ENCODE measurements at regions not wholly inside any gene's neighbourhood (a gene's known extent, or its start where the extent isn't known, plus 50 kb on each side); places are given as distances from the start of the nearest gene placed in this dataset.

GRCh38 chr7:22920672-22921071, 93.3 kb downstream of the HYCC1 start:
- no peak for DNase-seq (ENCODE audit: low read depth, low spot score)
- no peak overlapping the region for H3K27ac Mint-ChIP-seq (ENCODE audit: unreplicated experiment)
- peaks cover 16% of the 10 kb centered on the region for H3K9me3 Mint-ChIP-seq
- no peak overlapping the region for H3K4me3 Mint-ChIP-seq
- H3K36me3 Mint-ChIP-seq (ENCODE audit: low read depth), result peaks cover 19% of the 10 kb centered on the region
- TF ChIP-seq CTCF (conservative IDR thresholded peaks at IDR 0.05), result no peak
- no peaks in the 10 kb centered on the region for H3K27me3 Mint-ChIP-seq (ENCODE audit: low read depth)
- peaks cover 3% of the 10 kb centered on the region for H3K4me1 Mint-ChIP-seq

- no peak for TF ChIP-seq CTCF (conservative IDR thresholded peaks at IDR 0.05)
- Mint-ChIP-seq H3K4me1 (no peaks in the 10 kb centered on the region), H3K4me3 (no peak overlapping the region), H3K9me3 (peaks cover 27% of the 10 kb centered on the region), H3K36me3 (ENCODE audit: low read depth) (peaks cover 23% of the 10 kb centered on the region), H3K27me3 (ENCODE audit: low read depth) (no peaks in the 10 kb centered on the region), H3K27ac (ENCODE audit: unreplicated experiment) (no peak overlapping the region)
- no peak for DNase-seq (ENCODE audit: low read depth, low spot score)
These were observed 90.5 kb upstream of the TOMM7 start for GRCh38 chr7:22913158-22913557.

- peaks cover 27% of the 10 kb centered on the region for H3K9me3 Mint-ChIP-seq
- H3K27ac Mint-ChIP-seq (ENCODE audit: unreplicated experiment), result no peak overlapping the region
- no peak for DNase-seq (ENCODE audit: low read depth, low spot score)
- no peak for TF ChIP-seq CTCF (conservative IDR thresholded peaks at IDR 0.05)
- H3K4me1 Mint-ChIP-seq, result no peaks in the 10 kb centered on the region
- peaks cover 23% of the 10 kb centered on the region for H3K36me3 Mint-ChIP-seq (ENCODE audit: low read depth)
- no peak overlapping the region for H3K4me3 Mint-ChIP-seq
- no peaks in the 10 kb centered on the region for H3K27me3 Mint-ChIP-seq (ENCODE audit: low read depth)
These were observed 89.2 kb upstream of the TOMM7 start for GRCh38 chr7:22911889-22912288.

GRCh38 chr7:22909917-22910316, 87.3 kb upstream of the TOMM7 start:
- no peak overlapping the region for H3K27ac Mint-ChIP-seq (ENCODE audit: unreplicated experiment)
- H3K36me3 Mint-ChIP-seq (ENCODE audit: low read depth), result peaks cover 21% of the 10 kb centered on the region
- no peak for TF ChIP-seq CTCF (conservative IDR thresholded peaks at IDR 0.05)
- no peaks in the 10 kb centered on the region for H3K27me3 Mint-ChIP-seq (ENCODE audit: low read depth)
- DNase-seq (ENCODE audit: low read depth, low spot score), result no peak
- H3K4me3 Mint-ChIP-seq, result no peak overlapping the region
- peaks cover 25% of the 10 kb centered on the region for H3K9me3 Mint-ChIP-seq
- H3K4me1 Mint-ChIP-seq, result no peaks in the 10 kb centered on the region

- H3K36me3 Mint-ChIP-seq (ENCODE audit: low read depth), result peaks cover 6% of the 10 kb centered on the region
- peaks cover 10% of the 10 kb centered on the region for H3K9me3 Mint-ChIP-seq
- H3K4me3 Mint-ChIP-seq, result no peak overlapping the region
- no peak for TF ChIP-seq CTCF (conservative IDR thresholded peaks at IDR 0.05)
- DNase-seq (ENCODE audit: low read depth, low spot score), result no peak
- no peaks in the 10 kb centered on the region for H3K4me1 Mint-ChIP-seq
- H3K27ac Mint-ChIP-seq (ENCODE audit: unreplicated experiment), result no peak overlapping the region
- H3K27me3 Mint-ChIP-seq (ENCODE audit: low read depth), result no peaks in the 10 kb centered on the region
These were observed 85.2 kb upstream of the TOMM7 start for GRCh38 chr7:22907805-22908204.

GRCh38 chr7:22900784-22901183, 78.1 kb upstream of the TOMM7 start:
- DNase-seq (ENCODE audit: low read depth, low spot score), result no peak
- H3K36me3 Mint-ChIP-seq (ENCODE audit: low read depth), result peaks cover 3% of the 10 kb centered on the region
- no peak overlapping the region for H3K27ac Mint-ChIP-seq (ENCODE audit: unreplicated experiment)
- H3K9me3 Mint-ChIP-seq, result peaks cover 7% of the 10 kb centered on the region
- H3K4me3 Mint-ChIP-seq, result no peak overlapping the region
- TF ChIP-seq CTCF (conservative IDR thresholded peaks at IDR 0.05), result no peak
- H3K4me1 Mint-ChIP-seq, result peaks cover 14% of the 10 kb centered on the region
- H3K27me3 Mint-ChIP-seq (ENCODE audit: low read depth), result no peaks in the 10 kb centered on the region
